MM.1S (cell line): ENCODE measurements at regions not wholly inside any gene's neighbourhood (a gene's known extent, or its start where the extent isn't known, plus 50 kb on each side); places are given as distances from the start of the nearest gene placed in this dataset.

Experiments used
- DNase-seq: peaks from one replicate; pipeline ENCODE4 v3.0.0-alpha.2; 2015
- H2AFZ ChIP-seq: fragments of 300-600 bp; sonication (generic); 2 replicates; pipeline ENCODE4 v1.6.0; 2016; ENCODE audit warnings: antibody characterized with exemption, low read length
- H3F3A ChIP-seq: fragments of 300-600 bp; sonication (generic); 2 replicates; pipeline ENCODE4 v1.6.1; 2016; ENCODE audit warnings: mild to moderate bottlenecking, antibody characterized with exemption, low read length, moderate library complexity, mixed read lengths; ENCODE audit not compliant: insufficient read depth
- H3K27ac ChIP-seq: fragments of 300-600 bp; sonication (generic); 2 replicates; pipeline ENCODE4 v1.5.1; 2016; ENCODE audit warnings: mild to moderate bottlenecking, low read length
- H3K27me3 ChIP-seq: fragments of 300-600 bp; sonication (generic); replicated peaks from 2 replicates; pipeline ENCODE4 v1.6.0; 2016; ENCODE audit warnings: low read length; ENCODE audit not compliant: insufficient read depth
- H3K36me3 ChIP-seq: fragments of 300-600 bp; sonication (generic); replicated peaks from 2 replicates; pipeline ENCODE4 v1.6.1; 2016; ENCODE audit warnings: mild to moderate bottlenecking, low read length, mixed read lengths; ENCODE audit not compliant: insufficient read depth
- H3K4me1 ChIP-seq: fragments of 300-600 bp; sonication (generic); 2 replicates; pipeline ENCODE4 v1.6.1; 2016; ENCODE audit warnings: low read length, mixed read lengths
- H3K4me2 ChIP-seq: fragments of 300-600 bp; sonication (generic); 2 replicates; pipeline ENCODE4 v1.6.0; 2016; ENCODE audit warnings: low read depth, low read length
- H3K4me3 ChIP-seq: fragments of 300-600 bp; sonication (generic); 2 replicates; pipeline ENCODE4 v1.5.1; 2016; ENCODE audit warnings: low read length, mixed read lengths
- H3K79me2 ChIP-seq: fragments of 300-600 bp; sonication (generic); 2 replicates; pipeline ENCODE4 v1.6.1; 2016; ENCODE audit warnings: mixed run types, low read length, mixed read lengths
- H3K9ac ChIP-seq: fragments of 300-600 bp; sonication (generic); 2 replicates; pipeline ENCODE4 v1.6.1; 2016; ENCODE audit warnings: low read length, mixed read lengths
- H3K9me2 ChIP-seq: fragments of 300-600 bp; sonication (generic); replicated peaks from 2 replicates; pipeline ENCODE4 v1.6.1; 2016; ENCODE audit warnings: mild to moderate bottlenecking, low read length, mixed read lengths; ENCODE audit not compliant: insufficient read depth
- H3K9me3 ChIP-seq: fragments of 300-600 bp; sonication (generic); replicated peaks from 2 replicates; pipeline ENCODE4 v1.6.1; 2016; ENCODE audit warnings: mild to moderate bottlenecking, low read length, mixed read lengths; ENCODE audit not compliant: insufficient read depth
- H4K20me1 ChIP-seq: fragments of 300-600 bp; sonication (generic); 2 replicates; pipeline ENCODE4 v1.6.1; 2016; ENCODE audit warnings: mild to moderate bottlenecking, low read length, moderate library complexity, mixed read lengths; ENCODE audit not compliant: insufficient read depth
- EZH2 ChIP-seq: fragments of 300-600 bp; sonication (generic); optimal IDR thresholded peaks from 2 replicates; pipeline ENCODE3; 2017; ENCODE audit warnings: low read depth, mild to moderate bottlenecking, antibody characterized with exemption, low read length, mixed read lengths
- EZH2phosphoT487 ChIP-seq: fragments of 300-600 bp; sonication (generic); IDR thresholded peaks from 2 replicates; pipeline ENCODE4 v1.6.1; 2018; ENCODE audit warnings: antibody characterized with exemption, low read length
- TF ChIP-seq, protein P1 (sequence below): fragments of 300-600 bp; sonication (generic); IDR thresholded peaks from 2 replicates; pipeline ENCODE4 v1.5.1; 2016; ENCODE audit warnings: antibody characterized with exemption, low read length, mixed read lengths

DNA sequence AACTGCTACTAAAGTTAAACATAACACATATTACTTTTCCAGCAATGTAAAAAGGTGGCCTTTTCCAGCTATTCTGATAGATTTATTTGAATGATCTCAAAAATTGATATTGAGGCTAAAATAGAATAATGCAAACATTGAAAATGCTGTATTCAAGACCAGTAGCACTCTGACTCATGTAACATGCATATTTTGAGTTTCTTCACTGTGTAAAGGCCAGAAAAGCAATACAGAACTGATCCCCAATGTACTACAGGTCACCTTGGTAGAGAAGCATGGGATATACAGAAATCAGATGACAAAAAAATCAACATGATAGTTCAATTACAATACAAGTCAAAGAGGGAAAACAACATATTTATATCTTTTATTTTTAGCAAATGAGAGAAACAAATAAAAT is 419.6 kb downstream of the DIPK2A start:
- no peaks in the 10 kb centered on the region for H3F3A ChIP-seq
- no peak overlapping the region for H3K27ac ChIP-seq
- TF ChIP-seq, protein P1, sequence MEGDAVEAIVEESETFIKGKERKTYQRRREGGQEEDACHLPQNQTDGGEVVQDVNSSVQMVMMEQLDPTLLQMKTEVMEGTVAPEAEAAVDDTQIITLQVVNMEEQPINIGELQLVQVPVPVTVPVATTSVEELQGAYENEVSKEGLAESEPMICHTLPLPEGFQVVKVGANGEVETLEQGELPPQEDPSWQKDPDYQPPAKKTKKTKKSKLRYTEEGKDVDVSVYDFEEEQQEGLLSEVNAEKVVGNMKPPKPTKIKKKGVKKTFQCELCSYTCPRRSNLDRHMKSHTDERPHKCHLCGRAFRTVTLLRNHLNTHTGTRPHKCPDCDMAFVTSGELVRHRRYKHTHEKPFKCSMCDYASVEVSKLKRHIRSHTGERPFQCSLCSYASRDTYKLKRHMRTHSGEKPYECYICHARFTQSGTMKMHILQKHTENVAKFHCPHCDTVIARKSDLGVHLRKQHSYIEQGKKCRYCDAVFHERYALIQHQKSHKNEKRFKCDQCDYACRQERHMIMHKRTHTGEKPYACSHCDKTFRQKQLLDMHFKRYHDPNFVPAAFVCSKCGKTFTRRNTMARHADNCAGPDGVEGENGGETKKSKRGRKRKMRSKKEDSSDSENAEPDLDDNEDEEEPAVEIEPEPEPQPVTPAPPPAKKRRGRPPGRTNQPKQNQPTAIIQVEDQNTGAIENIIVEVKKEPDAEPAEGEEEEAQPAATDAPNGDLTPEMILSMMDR: no peak
- TF ChIP-seq EZH2: no peak
- no peaks in the 10 kb centered on the region for H3K79me2 ChIP-seq
- H3K4me2 ChIP-seq: no peak overlapping the region
- H3K36me3 ChIP-seq: no peaks in the 10 kb centered on the region
- H3K9me2 ChIP-seq: no peaks in the 10 kb centered on the region
- H2AFZ ChIP-seq: no peak overlapping the region
- H4K20me1 ChIP-seq: no peaks in the 10 kb centered on the region
- no peaks in the 10 kb centered on the region; the same call in 1 of the 2 replicates for H3K9me3 ChIP-seq
- no peak for DNase-seq
- H3K27me3 ChIP-seq: no peaks in the 10 kb centered on the region
- no peak overlapping the region for H3K9ac ChIP-seq
- H3K4me1 ChIP-seq: no peaks in the 10 kb centered on the region
- H3K4me3 ChIP-seq: no peak overlapping the region

DNA sequence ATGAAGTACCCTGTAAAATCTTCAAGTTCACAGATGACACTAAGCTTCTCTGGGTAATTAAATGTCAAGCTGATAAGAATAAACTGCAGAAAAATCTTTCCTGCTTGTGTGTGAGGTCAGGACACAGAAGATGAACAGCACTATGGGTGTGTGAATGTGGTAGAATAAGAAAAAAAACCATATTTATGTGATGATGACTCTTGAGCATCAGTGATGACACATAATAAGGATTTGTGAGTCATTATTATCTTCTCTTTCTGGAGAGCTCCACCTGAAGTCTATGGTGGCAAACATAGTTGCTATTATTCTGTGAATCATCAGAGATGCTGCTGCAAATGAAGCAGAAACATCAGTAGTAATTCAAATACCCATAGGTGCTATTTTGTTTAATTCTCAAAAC is 422.4 kb downstream of the DIPK2A start:
- no peak for DNase-seq
- H3K9me2 ChIP-seq: no peaks in the 10 kb centered on the region
- H3F3A ChIP-seq: no peaks in the 10 kb centered on the region
- no peaks in the 10 kb centered on the region for H4K20me1 ChIP-seq
- H3K79me2 ChIP-seq: no peaks in the 10 kb centered on the region
- no peak overlapping the region for H3K4me3 ChIP-seq
- no peaks in the 10 kb centered on the region for H3K27me3 ChIP-seq
- H3K4me1 ChIP-seq: no peaks in the 10 kb centered on the region
- TF ChIP-seq, protein P1: no peak
- no peak for TF ChIP-seq EZH2
- TF ChIP-seq EZH2phosphoT487: no peak
- no peak overlapping the region for H3K4me2 ChIP-seq
- H3K36me3 ChIP-seq: no peaks in the 10 kb centered on the region
- no peak overlapping the region for H3K27ac ChIP-seq
- no peak overlapping the region for H2AFZ ChIP-seq
- no peaks in the 10 kb centered on the region for H3K9me3 ChIP-seq
- H3K9ac ChIP-seq: no peak overlapping the region

DNA sequence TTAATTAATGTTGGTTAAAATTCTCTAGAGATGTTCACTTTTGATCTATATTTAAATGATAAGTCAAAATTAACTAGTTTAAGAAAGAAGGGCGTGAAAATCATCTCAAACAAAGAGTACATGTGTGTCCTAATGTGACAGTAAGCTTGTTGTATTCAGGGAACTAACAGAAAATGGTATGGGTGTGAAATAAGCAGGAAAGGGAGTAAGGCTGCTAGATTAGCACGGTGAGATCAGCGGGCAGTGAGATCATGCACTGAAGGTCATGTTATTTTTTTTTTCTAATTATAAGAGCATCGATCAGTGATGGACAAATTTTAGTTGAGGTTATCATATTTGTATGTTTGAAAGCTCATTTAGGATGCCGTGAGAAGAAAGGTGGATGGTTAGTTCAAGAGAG is 430.8 kb downstream of the DIPK2A start:
- Histone ChIP-seq H3K27ac (no peak overlapping the region), H3K36me3 (no peaks in the 10 kb centered on the region), H3K4me2 (no peak overlapping the region)

More for the DNA sequence above, 430.8 kb downstream of the DIPK2A start:
- no peak overlapping the region for H3K4me3 ChIP-seq
- TF ChIP-seq, protein P1: no peak
- no peak for TF ChIP-seq EZH2
- TF ChIP-seq EZH2phosphoT487: no peak
- H3F3A ChIP-seq: no peaks in the 10 kb centered on the region
- no peaks in the 10 kb centered on the region for H3K27me3 ChIP-seq
- H2AFZ ChIP-seq: no peak overlapping the region
- H3K4me1 ChIP-seq: no peaks in the 10 kb centered on the region
- H3K9me3 ChIP-seq: no peaks in the 10 kb centered on the region
- no peak overlapping the region for H3K9ac ChIP-seq
- no peaks in the 10 kb centered on the region for H3K79me2 ChIP-seq
- no peaks in the 10 kb centered on the region for H3K9me2 ChIP-seq
- DNase-seq: no peak
- H4K20me1 ChIP-seq: no peaks in the 10 kb centered on the region
